H1 (cell line): ENCODE measurements at regions not wholly inside any gene's neighbourhood (a gene's known extent, or its start where the extent isn't known, plus 50 kb on each side); places are given as distances from the start of the nearest gene placed in this dataset.

Source experiments
- CHD7 ChIP-seq: fragments of 300-600 bp; sonication (generic); IDR thresholded peaks from 2 replicates; pipeline ENCODE4 v1.7.1; 2012; ENCODE audit warnings: low read length, moderate library complexity, mild to moderate bottlenecking, inconsistent platforms; ENCODE audit not compliant: insufficient replicate concordance
- SAP30 ChIP-seq: fragments of 300-600 bp; sonication (generic); IDR thresholded peaks from 2 replicates; pipeline ENCODE4 v1.7.1; 2012; ENCODE audit warnings: low read length, moderate library complexity, mild to moderate bottlenecking, inconsistent platforms; ENCODE audit not compliant: insufficient read depth, insufficient replicate concordance

GRCh38 chr7:17402628-17403278, 104.3 kb downstream of the AHR start (continued):
- TF ChIP-seq CHD7 (no peak), SAP30 (no peak)
